ENCODE measurements at regions not wholly inside any gene's neighbourhood (a gene's known extent, or its start where the extent isn't known, plus 50 kb on each side); places are given as distances from the start of the nearest gene placed in this dataset.

- no peak for DNase-seq
- H3K36me3 Mint-ChIP-seq (ENCODE audit: insufficient read depth in 1 of 3, low read depth in 3 of 3) = no peaks in the 10 kb centered on the region
- no peaks in the 10 kb centered on the region for H3K23me2 ChIP-seq (ENCODE audit: insufficient read length, low read depth, low read length, poor library complexity, severe bottlenecking)
- H3K9me3 Mint-ChIP-seq = no peaks in the 10 kb centered on the region
- peaks cover 3 to 5% of the 10 kb centered on the region in 2 experiments; a peak in 3 of 4 replicates for H3K4me1 Mint-ChIP-seq
- peaks cover 14% of the 10 kb centered on the region for H3K27me3 Mint-ChIP-seq (ENCODE audit: low read depth)
- no peak overlapping the region for H4K8ac ChIP-seq (replicated peaks; ENCODE audit: insufficient read length, low read depth, low read length)
- no peak overlapping the region for H3K4ac ChIP-seq (ENCODE audit: low read depth, low read length)
- no peak overlapping the region for H2BK12ac ChIP-seq (ENCODE audit: insufficient read length, low read depth, low read length)
- no CpG with 5 or more reads among the region's 5 CpGs for WGBS (ENCODE audit: extremely low coverage, insufficient read length, low lambda C conversion rate)
- no peak overlapping the region for H3K27ac ChIP-seq (ENCODE audit: insufficient read length, low read depth, low read length)
- no peak overlapping the region for H4K5ac ChIP-seq (ENCODE audit: insufficient read length, low read depth, low read length)
- no peaks in the 10 kb centered on the region for H4K20me1 ChIP-seq (ENCODE audit: control insufficient read depth, insufficient read depth, insufficient read length)
- no peak overlapping the region for H3K4me2 ChIP-seq (ENCODE audit: insufficient read depth, insufficient read length, low read length)
- no peak overlapping the region for H3K56ac ChIP-seq (ENCODE audit: insufficient read length, low read depth, low read length)
- no peak overlapping the region for H2BK120ac ChIP-seq (ENCODE audit: low read depth, low read length, poor library complexity, severe bottlenecking)
- no peak overlapping the region for H2AK5ac ChIP-seq (ENCODE audit: insufficient read length, low read length)
- H3K18ac ChIP-seq (ENCODE audit: insufficient read length, low read depth, low read length) = no peak overlapping the region
- no peak overlapping the region for H3K14ac ChIP-seq (ENCODE audit: insufficient read depth, low read length)
- no peak overlapping the region for H3K4me3 Mint-ChIP-seq
- H4K91ac ChIP-seq (ENCODE audit: insufficient read length, low read depth, low read length) = no peak overlapping the region
- TF ChIP-seq CTCF (conservative IDR thresholded peaks at IDR 0.05) = no peak
- H3K9ac ChIP-seq (ENCODE audit: extremely low read depth, insufficient read length, low read length) = no peak overlapping the region
- H3K79me2 ChIP-seq (ENCODE audit: insufficient read depth, low read length) = no peaks in the 10 kb centered on the region
- H2BK20ac ChIP-seq (ENCODE audit: low read depth, low read length, poor library complexity, severe bottlenecking) = no peak overlapping the region
- no peak overlapping the region for H2AFZ ChIP-seq (ENCODE audit: low read length)
- H2BK5ac ChIP-seq (ENCODE audit: insufficient read length, low read length) = no peak overlapping the region
- no peaks in the 10 kb centered on the region for H3K4me1 ChIP-seq (ENCODE audit: insufficient read depth, low read length)
- no peaks in the 10 kb centered on the region for H3K9me3 ChIP-seq (ENCODE audit: control insufficient read depth, low read depth, low read length)
- H3K27ac Mint-ChIP-seq = no peak overlapping the region
- H3T11ph ChIP-seq (ENCODE audit: low read length) = no peak overlapping the region
- H3K23ac ChIP-seq (ENCODE audit: insufficient read length, low read depth, low read length) = no peak overlapping the region
- H2BK15ac ChIP-seq (ENCODE audit: low read depth, low read length) = no peak overlapping the region
- H3K27me3 ChIP-seq (ENCODE audit: insufficient read depth, low read length) = no peaks in the 10 kb centered on the region
- no peaks in the 10 kb centered on the region for H3K79me1 ChIP-seq (ENCODE audit: insufficient read depth, low read depth, low read length, poor library complexity, severe bottlenecking)
Measured at GRCh38 chr13:26867451-26868091, 107.0 kb upstream of the GPR12 start.
